GM19035 (cell line): ENCODE measurements at regions not wholly inside any gene's neighbourhood (a gene's known extent, or its start where the extent isn't known, plus 50 kb on each side); places are given as distances from the start of the nearest gene placed in this dataset.

Experiments
- ATAC-seq: cut with Tn5 transposase; IDR thresholded peaks from one replicate; pipeline ENCODE4 v1.9.1; 2021; ENCODE audit not compliant: unreplicated experiment

DNA sequence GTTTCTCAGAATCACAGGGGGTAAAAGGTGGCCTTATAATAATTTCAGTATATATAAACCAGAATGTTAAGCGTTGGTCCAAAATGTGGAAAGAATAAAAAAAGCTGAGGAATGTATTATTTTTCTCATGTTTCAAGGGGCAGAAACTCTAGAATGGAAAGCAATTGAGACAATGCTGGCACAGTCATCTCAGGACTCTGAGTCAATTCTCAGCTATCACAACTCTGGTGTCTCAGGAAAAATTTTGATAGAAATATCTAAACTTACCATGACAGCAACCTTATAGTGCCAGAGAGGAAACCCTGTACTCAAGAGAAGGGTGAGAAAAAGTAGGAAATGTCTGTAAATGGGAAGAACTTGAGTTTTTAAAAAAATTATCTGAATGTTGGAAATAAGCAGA is 1189.4 kb upstream of the NUDT12 start:
- no peak for ATAC-seq

GRCh38 chr5:104739905-104740304 is 1177.3 kb upstream of the NUDT12 start:
- no peak for ATAC-seq

DNA sequence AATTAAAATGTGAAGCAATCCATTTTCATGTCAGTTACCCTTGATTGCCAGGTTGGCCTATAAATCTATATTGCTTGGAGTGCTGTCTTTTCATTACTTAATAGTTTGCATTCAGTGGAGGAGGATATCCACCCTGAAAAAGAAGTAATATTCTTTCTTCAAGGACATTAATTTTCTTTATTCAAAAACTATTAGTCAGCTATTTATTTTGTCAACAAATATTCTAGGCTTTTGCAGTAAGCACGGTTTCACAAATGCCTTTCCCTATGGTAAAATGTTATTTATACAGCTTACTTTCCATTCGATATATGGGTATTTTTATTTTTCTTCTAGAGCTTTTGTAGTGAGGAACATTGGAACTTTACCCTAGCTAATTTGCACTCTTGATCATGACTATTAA is 1176.9 kb upstream of the NUDT12 start:
- no peak for ATAC-seq

GRCh38 chr5:104736073-104736472 is 1173.5 kb upstream of the NUDT12 start:
- no peak for ATAC-seq

DNA sequence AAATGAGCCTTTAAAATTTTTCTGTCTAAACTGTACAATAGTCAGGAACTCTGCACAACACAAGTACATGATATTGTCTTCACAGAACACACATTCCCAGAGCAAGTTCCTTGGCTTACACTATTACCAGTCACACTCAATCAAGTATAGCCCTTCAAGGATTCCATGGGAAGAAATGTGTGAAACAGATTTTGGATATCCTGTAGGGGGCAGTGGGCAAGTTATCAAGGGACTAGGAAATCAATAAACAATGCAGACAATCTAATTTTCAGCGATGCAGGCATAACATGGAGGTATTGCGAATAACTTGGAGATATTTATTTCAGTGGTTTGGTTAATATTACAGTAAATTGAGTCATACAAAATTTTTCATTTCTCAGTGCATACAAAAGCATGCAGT is 1171.5 kb upstream of the NUDT12 start:
- no peak for ATAC-seq

- ATAC-seq = no peak
Measured at GRCh38 chr5:104733063-104733669, 1170.6 kb upstream of the NUDT12 start.

GRCh38 chr5:104731331-104731730 is 1168.7 kb upstream of the NUDT12 start:
- no peak for ATAC-seq

GRCh38 chr5:104708027-104708426 is 1145.4 kb upstream of the NUDT12 start:
- no peak for ATAC-seq

- no peak for ATAC-seq
Measured at GRCh38 chr5:104706600-104706999, 1144.0 kb upstream of the NUDT12 start.

GRCh38 chr5:104702212-104702611 is 1139.6 kb upstream of the NUDT12 start:
- no peak for ATAC-seq

- ATAC-seq = no peak
Measured at GRCh38 chr5:104699438-104699837, 1136.8 kb upstream of the NUDT12 start.

- ATAC-seq = no peak
Measured at GRCh38 chr5:104661256-104661655, 1098.7 kb upstream of the NUDT12 start.

DNA sequence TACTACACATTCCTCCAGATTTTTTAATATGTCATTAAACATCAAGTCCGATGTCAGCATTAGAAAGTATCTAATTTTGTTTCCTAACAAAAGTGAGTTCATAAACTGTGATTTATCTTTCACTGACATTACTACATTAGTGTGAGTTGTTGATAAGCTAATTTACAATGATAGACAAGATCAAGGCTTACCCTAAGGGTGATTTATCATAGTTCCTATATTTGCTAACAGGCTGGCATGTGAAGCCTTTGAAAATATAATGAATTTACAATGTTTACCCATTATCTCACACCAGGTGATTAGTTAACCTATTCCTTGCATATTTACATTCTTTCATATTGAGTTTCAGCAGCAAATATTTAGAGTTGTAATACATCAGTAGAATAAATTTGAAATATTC is 1096.9 kb upstream of the NUDT12 start:
- no peak for ATAC-seq

- ATAC-seq = no peak
Measured at GRCh38 chr5:104652271-104652861, 1089.8 kb upstream of the NUDT12 start.

DNA sequence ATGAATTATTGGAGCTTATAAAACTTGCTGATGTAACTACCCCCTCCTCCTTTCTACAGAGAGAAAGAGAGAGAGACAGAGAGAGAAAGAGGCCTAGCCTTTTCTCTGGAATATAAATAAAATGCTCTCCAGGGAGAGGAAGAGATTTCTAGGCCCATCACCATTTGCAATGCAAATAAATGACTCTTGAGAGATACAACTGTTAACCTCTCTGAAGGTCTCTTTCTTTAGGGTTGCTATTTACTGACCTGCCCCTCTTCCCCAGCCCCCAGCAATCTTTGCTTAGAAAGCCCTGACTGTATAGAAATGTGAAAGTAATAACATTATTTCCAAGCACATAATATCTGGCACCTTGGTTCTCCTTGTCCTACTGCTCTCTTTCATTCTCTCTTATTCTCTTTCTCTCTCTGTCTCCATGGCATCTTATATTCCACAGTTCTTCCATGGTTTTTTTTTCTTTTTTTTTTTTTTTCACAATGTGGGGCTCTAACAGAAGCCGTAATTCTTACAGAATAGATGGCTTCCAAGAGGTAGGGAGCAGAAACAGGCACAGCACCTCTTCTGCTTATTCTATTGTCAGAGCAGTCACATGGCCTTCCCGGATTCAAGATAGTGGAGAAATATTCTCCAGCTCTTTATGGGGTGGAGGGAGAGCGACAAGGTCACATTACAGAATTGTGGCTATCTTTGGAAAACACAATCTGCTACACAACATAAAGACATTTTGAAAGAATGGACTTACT is 1087.9 kb upstream of the NUDT12 start:
- ATAC-seq = no peak

DNA sequence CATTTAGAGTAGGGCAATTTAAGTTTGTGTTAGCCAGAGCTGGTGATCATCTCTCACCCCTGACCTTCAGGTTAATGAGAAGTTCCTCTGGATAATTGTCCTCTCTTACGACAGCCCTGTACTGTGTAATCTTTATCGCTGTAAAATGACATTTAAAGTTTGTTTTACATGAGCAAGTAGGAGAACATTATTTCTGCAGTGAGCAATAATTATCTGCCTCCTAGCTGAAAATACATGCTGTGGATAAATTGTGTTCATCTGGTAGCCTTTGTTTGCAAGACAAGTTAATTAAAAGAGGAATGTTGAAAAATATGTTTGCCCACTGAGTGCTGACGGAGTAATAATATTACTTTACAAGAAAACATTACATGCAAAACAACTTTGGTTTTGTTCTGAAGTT is 1083.8 kb upstream of the NUDT12 start:
- ATAC-seq = no peak

- no peak for ATAC-seq
Measured at GRCh38 chr5:104643320-104643719, 1080.7 kb upstream of the NUDT12 start.

- no peak for ATAC-seq
Measured at GRCh38 chr5:104635227-104635626, 1072.6 kb upstream of the NUDT12 start.

DNA sequence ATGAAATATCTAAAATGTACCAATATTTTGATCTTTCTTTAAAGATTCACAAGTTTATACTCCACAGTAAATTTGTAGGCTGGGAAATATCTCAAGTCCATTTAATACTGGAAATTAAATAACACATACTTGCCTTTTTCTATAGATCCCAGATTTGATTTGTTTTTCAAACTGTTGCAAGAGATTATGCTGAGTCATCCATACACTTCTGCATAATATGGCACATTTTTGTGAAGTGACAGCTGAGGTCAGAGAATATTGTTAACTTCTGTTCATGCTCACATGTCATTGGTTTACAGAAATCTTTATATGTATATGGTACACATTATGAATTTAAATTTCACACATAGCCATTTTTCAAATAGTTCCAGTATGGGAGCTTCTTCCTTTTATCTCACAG is 1066.3 kb upstream of the NUDT12 start:
- no peak for ATAC-seq

DNA sequence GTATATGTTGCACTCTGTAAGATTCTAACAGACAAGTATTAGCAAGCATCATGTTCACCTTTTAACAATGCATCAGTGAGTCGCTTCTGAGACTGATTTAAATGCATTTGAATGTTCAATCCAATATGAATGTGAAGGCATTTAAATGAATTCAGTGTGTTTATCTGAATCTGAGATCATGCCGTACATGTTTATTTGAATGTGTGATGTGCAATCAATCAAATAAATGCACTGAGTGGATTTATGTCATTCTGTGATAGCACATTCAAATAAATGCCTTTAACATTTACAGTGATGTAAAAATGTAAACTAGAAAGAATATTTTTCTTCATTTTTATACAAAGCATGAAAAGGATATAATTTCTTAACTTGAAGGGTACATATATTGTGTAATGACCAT is 1063.5 kb upstream of the NUDT12 start:
- ATAC-seq = no peak

DNA sequence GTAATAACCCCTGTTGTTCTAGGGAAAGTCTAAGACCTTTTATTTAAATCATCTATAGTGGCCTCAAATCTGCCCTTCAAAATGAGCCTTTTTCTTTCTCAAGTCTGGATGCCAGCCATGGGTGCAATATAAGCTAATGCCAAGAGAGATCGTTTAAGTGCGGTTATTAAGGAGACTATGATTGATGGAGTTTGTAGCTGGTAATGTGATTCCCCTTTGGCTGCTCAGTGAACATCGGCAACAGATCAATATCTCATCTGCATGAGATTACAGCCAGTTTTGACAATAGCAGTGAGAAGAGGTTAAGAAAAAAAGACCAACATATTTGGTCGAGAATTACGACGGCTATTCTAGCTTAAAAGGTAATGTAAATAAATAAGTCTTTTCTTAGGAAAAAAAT is 1049.4 kb upstream of the NUDT12 start:
- no peak for ATAC-seq

DNA sequence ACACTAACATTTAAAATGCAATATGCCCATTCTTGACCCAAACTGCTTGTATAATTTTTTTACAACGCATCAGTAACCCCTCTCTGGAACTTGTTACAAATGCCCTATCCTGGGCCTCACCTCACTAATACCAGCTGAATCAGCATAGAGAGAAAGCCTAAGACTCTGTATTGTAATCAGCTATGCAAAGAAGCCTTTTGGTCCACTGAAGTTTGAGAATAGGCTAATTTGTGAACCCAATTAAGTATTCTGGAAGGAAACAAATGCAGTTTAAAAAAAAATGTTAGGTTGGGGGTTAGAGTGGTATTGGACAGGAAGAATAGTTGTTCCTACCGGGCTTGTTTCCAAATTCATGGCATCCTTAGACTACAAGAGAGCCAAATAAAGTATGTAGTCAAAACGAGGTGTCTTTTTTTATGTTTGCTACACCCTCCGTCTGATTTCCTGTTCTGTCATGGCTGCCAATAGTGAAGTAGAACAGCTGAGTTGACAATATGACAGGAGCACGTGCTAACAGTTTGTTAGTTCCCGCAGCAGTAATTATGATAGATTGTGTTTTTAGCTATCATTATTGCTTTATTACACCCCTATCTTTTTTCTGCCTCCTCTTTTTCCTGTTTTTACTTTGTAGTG is 1048.7 kb upstream of the NUDT12 start:
- ATAC-seq = no peak
